Right renal pelvis (tissue), 4 donors: ENCODE measurements at regions not wholly inside any gene's neighbourhood (a gene's known extent, or its start where the extent isn't known, plus 50 kb on each side); places are given as distances from the start of the nearest gene placed in this dataset.
"Not testable (repeated sequence)": the region's sequence is repeated elsewhere in the genome, so short reads cannot be mapped to it uniquely, and the experiment has no call there.

ENCODE experiments used
- DNase-seq, 4 donors: peaks; one replicate each; pipeline ENCODE4 v3.0.0-alpha.2; 2013; ENCODE audit warnings: low read depth in 4 of 4, low spot score in 3 of 4, missing footprints in 1 of 4

- no peak for DNase-seq
Measured at GRCh38 chr11:130550150-130550549, 101.7 kb downstream of the ADAMTS15 start.

GRCh38 chr11:130550984-130551383 lies 102.5 kb downstream of the ADAMTS15 start:
- no peak for DNase-seq

- DNase-seq = no peak
Measured at GRCh38 chr11:130551388-130551787, 102.9 kb downstream of the ADAMTS15 start.

GRCh38 chr11:130553306-130553705 lies 104.9 kb downstream of the ADAMTS15 start:
- no peak for DNase-seq

GRCh38 chr11:130554241-130555055 lies 106.0 kb downstream of the ADAMTS15 start:
- DNase-seq = no peak

GRCh38 chr11:130555251-130555841 lies 106.9 kb downstream of the ADAMTS15 start:
- DNase-seq = no peak

- DNase-seq = no peak
Measured at GRCh38 chr11:130560000-130560780, 111.7 kb downstream of the ADAMTS15 start.

GRCh38 chr11:130560781-130561109 lies 112.3 kb downstream of the ADAMTS15 start:
- no peak for DNase-seq

- no peak for DNase-seq
Measured at GRCh38 chr11:130561441-130561881, 113.0 kb downstream of the ADAMTS15 start.

GRCh38 chr11:130562549-130562948 lies 114.1 kb downstream of the ADAMTS15 start:
- DNase-seq = no peak

GRCh38 chr11:130566360-130566759 lies 117.9 kb downstream of the ADAMTS15 start:
- DNase-seq = not testable (repeated sequence)

- DNase-seq = no peak
Measured at GRCh38 chr11:130571519-130571918, 123.1 kb downstream of the ADAMTS15 start.

- DNase-seq = no peak
Measured at GRCh38 chr11:130571947-130572584, 123.6 kb downstream of the ADAMTS15 start.

GRCh38 chr11:130573767-130574166 lies 125.3 kb downstream of the ADAMTS15 start:
- DNase-seq = no peak

- DNase-seq = no peak
Measured at GRCh38 chr11:130574740-130575139, 126.3 kb downstream of the ADAMTS15 start.

GRCh38 chr11:130576146-130576545 lies 127.7 kb downstream of the ADAMTS15 start:
- no peak for DNase-seq

- DNase-seq = no peak
Measured at GRCh38 chr11:130578738-130579368, 130.4 kb downstream of the ADAMTS15 start.

- DNase-seq = no peak
Measured at GRCh38 chr11:130580372-130580771, 131.9 kb downstream of the ADAMTS15 start.

- no peak for DNase-seq
Measured at GRCh38 chr11:130580891-130581492, 132.5 kb downstream of the ADAMTS15 start.

- no peak for DNase-seq
Measured at GRCh38 chr11:130581646-130582045, 133.2 kb downstream of the ADAMTS15 start.
